NCI-H526 (cell line): ENCODE measurements at regions not wholly inside any gene's neighbourhood (a gene's known extent, or its start where the extent isn't known, plus 50 kb on each side); places are given as distances from the start of the nearest gene placed in this dataset.
"Not testable (repeated sequence)": the region's sequence is repeated elsewhere in the genome, so short reads cannot be mapped to it uniquely, and the experiment has no call there.

ENCODE experiments used
- DNase-seq, 2 experiments: peaks; one replicate each; lab custom pipeline; 2025; lab: John Stamatoyannopoulos, UW

DNA sequence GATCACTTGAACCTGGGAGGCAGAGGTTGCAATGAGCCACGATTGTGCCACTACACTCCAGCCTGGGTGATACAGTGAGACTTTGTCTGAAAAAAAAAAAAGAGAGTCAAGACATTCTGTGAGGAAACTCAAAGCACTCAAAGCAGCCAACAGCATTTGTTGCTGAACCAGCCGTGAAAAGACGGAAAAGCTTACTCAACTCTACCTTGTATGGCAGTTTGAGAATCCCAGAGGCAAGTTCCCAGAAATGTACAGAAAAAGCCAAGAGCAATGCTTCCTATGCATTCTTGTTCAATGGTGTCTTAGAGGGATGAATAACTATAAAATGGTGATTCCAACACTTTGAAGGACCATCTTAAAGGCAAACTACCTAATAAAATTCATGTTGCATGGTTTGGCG, 170.2 kb downstream of the HSD17B3 start:
- no peak for DNase-seq

DNA sequence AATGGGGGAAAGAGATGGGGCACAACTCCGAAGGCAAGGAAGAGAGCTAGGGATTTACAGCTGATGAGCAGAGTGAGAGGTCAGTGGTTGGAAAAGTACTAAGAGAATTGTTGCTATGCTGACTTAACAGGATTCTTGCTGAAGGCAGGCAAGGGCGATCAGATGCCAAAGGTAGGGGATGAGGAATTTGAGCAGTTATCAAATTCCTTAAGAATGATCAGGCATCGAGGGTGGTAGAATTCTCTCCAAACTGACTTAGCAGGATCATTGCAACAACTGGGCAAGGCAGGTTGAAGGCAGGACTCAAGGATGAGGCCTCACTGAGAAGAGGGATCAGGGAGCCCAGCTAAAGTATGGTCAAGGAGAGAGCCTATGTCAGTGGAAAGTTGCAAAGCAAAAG, 171.0 kb downstream of the HSD17B3 start:
- DNase-seq, result no peak

DNA sequence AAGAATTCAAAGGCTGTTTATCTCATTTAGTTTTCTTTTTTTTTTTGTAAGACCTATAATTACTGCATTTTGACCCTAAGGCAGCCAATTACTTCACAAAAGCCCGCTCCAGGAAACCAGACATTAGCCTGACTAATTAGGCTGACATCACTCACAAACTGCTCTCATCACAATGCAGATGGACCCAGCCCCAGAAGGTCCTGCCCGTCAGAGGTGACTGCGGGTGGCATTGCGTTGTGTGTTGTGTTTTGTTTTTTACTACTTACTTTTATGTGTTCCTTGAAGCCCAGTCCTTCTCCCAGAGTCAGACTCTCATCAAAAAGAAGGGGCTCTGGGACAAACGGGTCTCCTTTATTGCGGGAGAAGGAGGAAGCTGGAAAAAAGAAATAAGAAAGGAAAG, 172.2 kb downstream of the HSD17B3 start:
- no peak for DNase-seq

- peak in 1 of 2 experiments; percentile 11 for DNase-seq
Measured at GRCh38 chr9:96128880-96129279, 173.1 kb downstream of the HSD17B3 start.

- no peak for DNase-seq
Measured at GRCh38 chr9:96126321-96126881, 175.6 kb downstream of the HSD17B3 start.

DNA sequence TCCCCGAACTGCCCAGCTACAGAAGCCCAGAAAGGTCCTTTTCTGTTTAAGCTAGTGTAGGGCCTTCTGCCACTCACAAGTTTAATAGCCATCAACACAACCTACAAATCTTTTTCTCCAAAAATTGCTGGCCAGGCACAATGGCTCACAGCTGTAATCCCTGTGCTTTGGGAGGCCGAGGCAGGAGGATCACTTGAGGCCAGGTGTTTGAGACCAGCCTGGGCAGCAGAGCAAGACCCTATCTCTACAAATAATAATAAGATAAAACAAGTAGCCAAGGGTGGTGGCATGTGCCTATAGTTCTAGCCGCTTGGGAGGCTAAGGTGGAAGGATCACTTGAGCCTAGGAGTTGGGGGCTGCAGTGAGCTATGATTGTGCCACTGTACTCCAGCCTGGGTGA, 176.4 kb downstream of the HSD17B3 start:
- DNase-seq, result no peak

GRCh38 chr9:96122751-96123150, 179.2 kb downstream of the HSD17B3 start:
- DNase-seq, result no peak

DNA sequence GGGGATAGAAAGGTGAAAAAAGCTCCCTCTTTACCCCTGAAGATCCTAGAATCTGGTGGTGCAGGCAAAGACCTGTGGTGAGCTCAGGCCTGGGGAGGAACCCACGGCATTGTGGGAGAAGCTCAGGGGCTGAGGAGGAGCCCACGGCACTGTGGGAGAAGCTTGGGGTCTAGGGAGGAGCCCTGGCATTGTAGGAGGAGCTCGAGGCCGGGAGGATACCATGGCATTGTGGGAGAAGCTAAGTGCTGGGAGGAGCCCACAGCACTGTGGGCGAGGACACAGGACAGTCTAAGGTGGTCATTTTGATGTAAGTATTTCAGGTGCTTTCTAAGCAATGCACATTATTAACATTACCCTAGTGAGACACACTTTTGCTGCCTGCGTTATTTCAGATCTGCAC, 179.7 kb downstream of the HSD17B3 start:
- DNase-seq, result no peak

- DNase-seq, result no peak
Measured at GRCh38 chr9:96121136-96121535, 180.8 kb downstream of the HSD17B3 start.

- peak in 1 of 2 experiments; percentile 34 for DNase-seq
Measured at GRCh38 chr9:96117398-96118080, 184.4 kb downstream of the HSD17B3 start.

DNA sequence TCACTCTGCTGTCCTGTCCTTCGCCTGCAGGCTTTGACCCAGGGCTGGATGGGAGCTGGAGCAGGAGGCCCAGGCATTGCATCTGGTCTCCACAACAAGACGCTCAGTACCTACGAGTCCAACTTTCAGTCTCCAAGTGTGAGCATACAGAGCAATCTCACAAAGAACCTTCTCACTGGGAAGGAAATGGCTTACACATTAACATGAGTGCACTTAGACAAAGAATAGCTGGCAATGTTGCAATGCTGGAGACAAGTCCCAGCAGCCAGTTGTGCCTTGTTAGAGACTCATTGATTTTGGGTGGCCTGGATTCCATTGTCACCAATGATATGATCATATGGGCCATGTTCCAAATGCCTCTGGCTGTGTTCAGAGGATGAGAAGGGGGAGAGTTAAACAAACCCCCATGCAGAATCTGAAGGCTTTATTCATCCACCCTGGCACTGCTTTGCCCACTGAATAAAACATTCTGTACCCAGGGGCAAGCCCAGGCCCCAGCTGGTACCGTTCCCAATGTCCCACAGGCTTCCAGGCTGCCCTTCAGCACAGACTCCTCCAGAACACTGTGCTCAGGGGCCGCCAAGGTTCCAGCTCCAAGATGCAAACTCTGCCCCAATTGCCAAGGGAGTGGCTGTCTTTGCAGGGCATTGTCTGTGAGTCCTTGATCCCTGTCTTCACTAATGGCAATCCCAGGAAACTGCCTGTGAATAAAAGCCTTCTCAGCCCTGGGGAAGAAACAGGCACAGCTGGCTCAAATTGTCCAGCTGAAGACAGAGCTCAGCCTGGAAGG, 185.5 kb downstream of the HSD17B3 start:
- no peak for DNase-seq

DNA sequence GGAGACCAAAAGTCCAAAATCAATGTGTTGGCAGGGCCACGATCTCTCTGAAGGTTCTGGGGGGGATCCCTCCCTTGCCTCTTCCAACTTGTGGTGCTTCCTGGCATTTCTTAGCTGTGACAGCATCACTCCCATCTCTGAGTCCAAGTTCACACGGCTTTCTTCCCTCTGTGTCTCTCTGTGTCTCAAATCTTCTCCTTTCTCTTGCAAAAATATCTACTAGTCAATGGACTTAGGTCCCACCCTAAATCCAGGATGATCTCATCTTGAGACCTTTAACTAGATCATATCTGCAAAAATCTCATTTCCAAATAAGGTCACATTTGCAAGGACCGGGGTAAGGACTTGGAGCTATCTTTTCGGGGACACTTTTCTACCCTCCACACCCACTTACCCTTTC, 186.1 kb downstream of the HSD17B3 start:
- no peak for DNase-seq

- DNase-seq, result no peak
Measured at GRCh38 chr9:96113032-96113431, 188.9 kb downstream of the HSD17B3 start.

GRCh38 chr9:96109680-96110351, 192.2 kb downstream of the HSD17B3 start:
- no peak for DNase-seq

- no peak for DNase-seq
Measured at GRCh38 chr9:96108691-96109380, 193.1 kb downstream of the HSD17B3 start.

DNA sequence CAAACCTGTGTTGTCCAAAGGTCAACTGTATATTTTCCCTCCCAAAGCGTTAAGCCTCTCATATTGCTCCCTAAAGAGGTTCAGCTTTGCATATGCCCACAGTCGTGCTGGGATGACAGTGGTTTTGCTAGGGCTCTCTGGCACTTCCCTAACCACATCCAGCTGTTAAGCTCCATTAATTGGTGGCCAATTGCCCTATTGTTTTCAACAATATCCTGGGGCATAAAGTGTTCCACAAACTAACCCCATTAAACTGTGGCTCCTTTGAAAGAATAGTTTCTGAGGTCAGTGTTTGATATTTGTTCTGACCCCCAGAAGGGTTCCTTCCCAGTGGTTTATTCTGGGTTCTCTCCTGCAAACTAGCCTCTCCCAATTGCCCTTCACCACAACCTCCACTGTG, 194.5 kb downstream of the HSD17B3 start:
- peak; percentile 80 to 84 for DNase-seq

DNA sequence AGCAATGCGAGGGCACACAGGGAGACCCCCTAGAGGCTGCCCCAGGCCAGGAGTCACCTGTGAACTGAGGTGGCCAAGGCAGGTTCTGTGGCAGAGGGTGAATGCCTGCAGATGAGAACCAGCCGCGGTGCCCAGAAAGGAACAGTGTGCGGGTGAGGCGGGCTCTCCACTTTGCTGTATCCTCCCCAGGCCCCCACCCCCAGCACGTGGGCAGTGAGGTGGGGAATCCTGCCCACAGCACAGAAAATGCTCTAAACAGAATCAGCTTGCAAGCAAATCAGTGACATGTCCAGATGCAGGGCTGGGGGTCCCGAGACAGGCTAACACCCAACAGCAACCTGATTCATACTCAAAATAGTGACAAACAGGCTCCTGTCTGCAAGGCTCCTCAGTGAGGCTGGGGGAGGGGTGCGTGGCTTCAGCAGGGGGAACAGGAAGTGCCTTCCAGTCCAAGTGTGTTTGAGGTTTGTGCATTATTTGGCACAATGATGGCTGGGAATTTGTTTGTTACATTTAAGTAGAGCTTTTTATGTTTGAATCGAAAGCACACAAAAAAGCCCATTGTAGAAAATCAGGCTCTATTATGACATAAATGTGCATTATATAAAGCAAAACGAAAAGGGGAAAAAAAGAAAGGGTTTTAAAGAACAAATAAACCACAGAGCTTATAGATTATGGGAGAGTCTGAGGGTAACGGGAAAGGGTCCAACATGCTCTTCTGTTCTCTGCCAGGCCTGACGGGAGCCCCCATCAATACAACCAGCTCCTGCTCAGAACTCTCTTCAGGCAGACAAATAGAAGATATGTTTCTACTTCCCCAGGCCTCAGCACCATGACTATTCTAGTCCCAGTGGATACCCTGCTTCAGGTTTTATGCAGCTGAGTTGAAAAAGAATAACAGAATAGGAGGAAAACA, 201.3 kb downstream of the HSD17B3 start:
- no peak for DNase-seq

GRCh38 chr9:96090630-96091029, 211.3 kb downstream of the HSD17B3 start:
- DNase-seq, result not testable (repeated sequence)

GRCh38 chr9:96089452-96090085, 212.4 kb downstream of the HSD17B3 start:
- DNase-seq, result no peak

DNA sequence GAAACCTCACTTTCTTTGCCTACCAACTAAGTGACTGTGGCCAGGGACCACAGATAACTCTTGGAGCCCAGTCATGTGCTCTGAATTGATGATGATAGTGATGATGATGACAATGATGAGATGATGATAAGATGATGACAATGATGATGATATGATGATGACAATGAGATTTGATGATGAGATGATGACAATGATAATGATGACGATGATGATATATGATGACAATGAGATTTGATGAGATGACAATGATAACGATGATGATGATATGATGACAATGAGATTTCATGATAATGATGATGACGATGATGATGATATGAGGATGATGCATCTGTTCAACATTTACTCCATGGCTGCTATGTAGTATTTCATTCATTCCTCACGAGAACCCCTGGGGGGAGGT, 213.0 kb downstream of the ERCC6L2 start:
- no peak for DNase-seq
